GM12878 (cell line): ENCODE measurements at regions not wholly inside any gene's neighbourhood (a gene's known extent, or its start where the extent isn't known, plus 50 kb on each side); places are given as distances from the start of the nearest gene placed in this dataset.

Source experiments
- ATAC-seq: fragments of 200-7000 bp; cut with Tn5 transposase; 3 replicates; pipeline ENCODE4 v1.9.1; 2020; ENCODE audit warnings: mild to moderate bottlenecking, moderate library complexity
- BruUV-seq: library from RNA; stranded (reverse); fragments of 400-500 nt; replicated peaks from 2 replicates; lab custom pipeline; 2021; lab: Mats Ljungman, UMichigan
- CTCF ChIA-PET: fragments of 300-600 bp; sonication (Branson Sonifier 250); formaldehyde crosslinking; extraction: SDS; loops from one replicate; lab custom pipeline; 2021; ENCODE audit warnings: inconsistent platforms; lab: Yijun Ruan, JAX
- POLR2A ChIA-PET: fragments of 350-600 bp; formaldehyde crosslinking; extraction: SDS; loops from one replicate; lab custom pipeline; 2021; ENCODE audit warnings: inconsistent platforms; lab: Charles Lee
- RAD21 ChIA-PET: fragments of 300-600 bp; sonication (Branson Sonifier 250); formaldehyde crosslinking; loops from one replicate; lab custom pipeline; 2023; ENCODE audit warnings: antibody characterized with exemption; ENCODE audit not compliant: unreplicated experiment; lab: Charles Lee
- SMC1A ChIA-PET: fragments of 300-600 bp; sonication (Branson Sonifier 250); formaldehyde crosslinking; loops from one replicate; lab custom pipeline; 2023; ENCODE audit not compliant: unreplicated experiment, uncharacterized antibody; lab: Charles Lee
- DNase-seq: peaks from one replicate; pipeline ENCODE4 v3.0.0-alpha.2; 2011; ENCODE audit warnings: low read depth, low spot score
- FAIRE-seq: peaks from 3 replicates; lab custom pipeline; 2011; peaks lifted over from hg19 to GRCh38; lab: Jason Lieb, UNC
- H2AFZ ChIP-seq: 2 replicates; pipeline ENCODE4 v1.6.0; 2011; ENCODE audit warnings: low read depth, low read length, control low read depth; ENCODE audit not compliant: control insufficient read depth
- H3K27ac ChIP-seq: 2 replicates; pipeline ENCODE4 v1.5.1; 2011; ENCODE audit warnings: control low read depth; ENCODE audit not compliant: control insufficient read depth, insufficient read depth
- H3K27me3 ChIP-seq, 2 experiments: replicated peaks in 1 of 2; 2 replicates each; pipeline versions ENCODE4 v1.6.0 to v1.6.1; 2011; ENCODE audit warnings: low read length in 1 of 2; ENCODE audit not compliant: control insufficient read depth in 2 of 2, insufficient read depth in 2 of 2
- H3K36me3 ChIP-seq, 2 experiments: 2 replicates each; pipeline ENCODE4 v1.5.1; 2011; ENCODE audit warnings: low read length in 1 of 2; ENCODE audit not compliant: control insufficient read depth in 2 of 2, insufficient read depth in 2 of 2
- H3K4me1 ChIP-seq: 2 replicates; pipeline ENCODE4 v1.6.1; 2011; ENCODE audit warnings: mild to moderate bottlenecking, low read length, moderate library complexity, mixed read lengths; ENCODE audit not compliant: control insufficient read depth, insufficient read depth
- H3K4me2 ChIP-seq: 2 replicates; pipeline ENCODE4 v1.6.0; 2011; ENCODE audit warnings: control low read depth; ENCODE audit not compliant: control insufficient read depth, insufficient read depth
- H3K4me3 ChIP-seq: fragments of 200-600 bp; sonication (generic); 2 replicates; pipeline ENCODE4 v1.5.1; 2016
- H3K79me2 ChIP-seq: 2 replicates; pipeline ENCODE4 v1.6.0; 2011; ENCODE audit warnings: low read length; ENCODE audit not compliant: control insufficient read depth, insufficient read depth
- H3K9ac ChIP-seq: 2 replicates; pipeline ENCODE4 v1.8.0; 2011; ENCODE audit warnings: low read length, control low read depth, mixed read lengths; ENCODE audit not compliant: control insufficient read depth, insufficient read depth
- H3K9me3 ChIP-seq: replicated peaks from 3 replicates; pipeline ENCODE4 v1.5.1; 2011; ENCODE audit warnings: mild to moderate bottlenecking, low read length; ENCODE audit not compliant: control insufficient read depth, insufficient read depth
- H4K20me1 ChIP-seq: 2 replicates; pipeline ENCODE4 v1.6.0; 2011; ENCODE audit not compliant: control insufficient read depth, insufficient read depth
- POLR2AphosphoS2 ChIP-seq: IDR thresholded peaks from 2 replicates; pipeline ENCODE4 v1.6.1; 2011; ENCODE audit warnings: low read depth, mild to moderate bottlenecking, low read length, improper control_type of control experiment, moderate library complexity
- SUZ12 ChIP-seq: fragments of 200-600 bp; sonication (generic); IDR thresholded peaks from one replicate; pipeline ENCODE4 v1.6.1; 2018; ENCODE audit warnings: antibody characterized with exemption, mild to moderate bottlenecking; ENCODE audit not compliant: unreplicated experiment
- ZNF207 ChIP-seq: fragments of 450-650 bp; IDR thresholded peaks from 2 replicates; pipeline ENCODE4 v1.6.1; 2014; ENCODE audit warnings: antibody characterized with exemption, mild to moderate bottlenecking, borderline replicate concordance
- WGBS: methylation state at CpG from one replicate; pipeline ENCODE4 v1.1.6; 2016; ENCODE audit warnings: low lambda C conversion rate; ENCODE audit not compliant: insufficient replicate concordance, insufficient coverage; ENCODE audit errors: missing lambda C conversion rate; 5-methylcytosine and 5-hydroxymethylcytosine counted together
- in situ Hi-C: fragments of 300-500 bp; cut with MboI; formaldehyde crosslinking; loops from 9 replicates; pipeline ENCODE4 v1.14.3; 2018; ENCODE audit warnings: mixed read lengths
- intact Hi-C: fragments of 100-400 bp; cut with micrococcal nuclease; formaldehyde crosslinking; loops from one replicate; pipeline ENCODE4 v1.14.2; 2022; ENCODE audit not compliant: unreplicated experiment
- TF ChIP-seq, protein P1 (sequence below): fragments of 450-650 bp; IDR thresholded peaks from 2 replicates; pipeline ENCODE4 v1.6.1; 2017; ENCODE audit warnings: mild to moderate bottlenecking, moderate library complexity

DNA sequence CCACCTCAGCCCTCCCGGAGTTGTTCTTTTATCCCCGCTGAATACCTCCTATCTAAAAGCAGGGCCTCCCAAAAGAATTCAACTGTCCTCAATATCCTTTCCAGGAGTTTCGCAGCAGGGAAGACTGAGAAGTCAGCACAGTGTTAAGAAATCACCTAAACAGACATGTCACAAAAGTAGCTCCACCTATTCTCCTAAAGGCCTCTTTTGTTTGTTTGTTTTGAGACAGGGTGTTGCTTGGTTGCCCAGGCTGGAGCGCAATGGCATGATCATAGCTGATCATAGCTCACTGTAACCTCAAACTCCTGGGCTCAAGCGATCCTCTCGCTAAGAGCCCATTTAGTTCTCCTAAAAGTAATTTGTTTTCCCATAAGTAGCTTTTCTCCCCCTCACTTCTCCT, 53.8 kb downstream of the TEX44 start:
- Histone ChIP-seq H3K36me3 (no peaks in the 10 kb centered on the region), H3K9me3 (no peaks in the 10 kb centered on the region), H2AFZ (no peak overlapping the region), H3K4me2 (no peak overlapping the region), H3K4me3 (no peak overlapping the region), H4K20me1 (no peaks in the 10 kb centered on the region), H3K27me3 (no peaks in the 10 kb centered on the region), H3K9ac (no peak overlapping the region), H3K4me1 (peaks cover 14% of the 10 kb centered on the region), H3K79me2 (no peaks in the 10 kb centered on the region), H3K27ac (no peak overlapping the region)
- ATAC-seq (no peak), DNase-seq (no peak), FAIRE-seq (no peak)
- WGBS = 67% methylated on average over 6 of the region's 6 CpGs
- CTCF ChIA-PET = interaction anchor here (1.0 to 12.0 kb wide), 7 partner anchors 9 to 68 kb away, joined by 3 to 262 read pairs (median 4); no protein-coding TSS in a partner anchor
- intact Hi-C loops = no loop called here
- in situ Hi-C loops = no loop called here
- SMC1A ChIA-PET = interaction anchor here (0.7 to 7.1 kb wide), 8 partner anchors 14 to 133 kb away, joined by 3 to 102 read pairs (median 4); no protein-coding TSS in a partner anchor
- TF ChIP-seq, protein P1, sequence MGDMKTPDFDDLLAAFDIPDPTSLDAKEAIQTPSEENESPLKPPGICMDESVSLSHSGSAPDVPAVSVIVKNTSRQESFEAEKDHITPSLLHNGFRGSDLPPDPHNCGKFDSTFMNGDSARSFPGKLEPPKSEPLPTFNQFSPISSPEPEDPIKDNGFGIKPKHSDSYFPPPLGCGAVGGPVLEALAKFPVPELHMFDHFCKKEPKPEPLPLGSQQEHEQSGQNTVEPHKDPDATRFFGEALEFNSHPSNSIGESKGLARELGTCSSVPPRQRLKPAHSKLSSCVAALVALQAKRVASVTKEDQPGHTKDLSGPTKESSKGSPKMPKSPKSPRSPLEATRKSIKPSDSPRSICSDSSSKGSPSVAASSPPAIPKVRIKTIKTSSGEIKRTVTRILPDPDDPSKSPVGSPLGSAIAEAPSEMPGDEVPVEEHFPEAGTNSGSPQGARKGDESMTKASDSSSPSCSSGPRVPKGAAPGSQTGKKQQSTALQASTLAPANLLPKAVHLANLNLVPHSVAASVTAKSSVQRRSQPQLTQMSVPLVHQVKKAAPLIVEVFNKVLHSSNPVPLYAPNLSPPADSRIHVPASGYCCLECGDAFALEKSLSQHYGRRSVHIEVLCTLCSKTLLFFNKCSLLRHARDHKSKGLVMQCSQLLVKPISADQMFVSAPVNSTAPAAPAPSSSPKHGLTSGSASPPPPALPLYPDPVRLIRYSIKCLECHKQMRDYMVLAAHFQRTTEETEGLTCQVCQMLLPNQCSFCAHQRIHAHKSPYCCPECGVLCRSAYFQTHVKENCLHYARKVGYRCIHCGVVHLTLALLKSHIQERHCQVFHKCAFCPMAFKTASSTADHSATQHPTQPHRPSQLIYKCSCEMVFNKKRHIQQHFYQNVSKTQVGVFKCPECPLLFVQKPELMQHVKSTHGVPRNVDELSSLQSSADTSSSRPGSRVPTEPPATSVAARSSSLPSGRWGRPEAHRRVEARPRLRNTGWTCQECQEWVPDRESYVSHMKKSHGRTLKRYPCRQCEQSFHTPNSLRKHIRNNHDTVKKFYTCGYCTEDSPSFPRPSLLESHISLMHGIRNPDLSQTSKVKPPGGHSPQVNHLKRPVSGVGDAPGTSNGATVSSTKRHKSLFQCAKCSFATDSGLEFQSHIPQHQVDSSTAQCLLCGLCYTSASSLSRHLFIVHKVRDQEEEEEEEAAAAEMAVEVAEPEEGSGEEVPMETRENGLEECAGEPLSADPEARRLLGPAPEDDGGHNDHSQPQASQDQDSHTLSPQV = no peak
- TF ChIP-seq ZNF207 (no peak), SUZ12 (no peak), POLR2AphosphoS2 (no peak)
- POLR2A ChIA-PET = interaction anchor here (0.6 to 1.1 kb wide), 3 partner anchors 12 to 31 kb away, joined by 3 to 4 read pairs (median 3); no protein-coding TSS in a partner anchor
- no TSS peak for BruUV-seq
- RAD21 ChIA-PET = interaction anchor here (1.8 to 6.5 kb wide), 3 partner anchors 27 to 68 kb away, joined by 5 to 86 read pairs (median 10); no protein-coding TSS in a partner anchor
